Tibial nerve (tissue), 3 donors: ENCODE measurements at regions not wholly inside any gene's neighbourhood (a gene's known extent, or its start where the extent isn't known, plus 50 kb on each side); places are given as distances from the start of the nearest gene placed in this dataset.

Experiments used
- POLR2A ChIP-seq, 2 donors: fragments of 450-650 bp; IDR thresholded peaks; one replicate each; pipeline ENCODE4 v1.6.1; 2017; ENCODE audit warnings: antibody characterized with exemption in 2 of 2, mild to moderate bottlenecking in 2 of 2, moderate library complexity in 2 of 2
- TF ChIP-seq, protein P1 (sequence below), 5 experiments: fragments of 200-600 bp in 3 of 5; fragments of 450-650 bp in 2 of 5; sonication (generic) in 3 of 5; IDR thresholded peaks; one replicate each; pipeline ENCODE4 v1.5.1; 2016 to 2019; ENCODE audit warnings: antibody characterized with exemption in 5 of 5, mild to moderate bottlenecking in 3 of 5, moderate library complexity in 2 of 5

DNA sequence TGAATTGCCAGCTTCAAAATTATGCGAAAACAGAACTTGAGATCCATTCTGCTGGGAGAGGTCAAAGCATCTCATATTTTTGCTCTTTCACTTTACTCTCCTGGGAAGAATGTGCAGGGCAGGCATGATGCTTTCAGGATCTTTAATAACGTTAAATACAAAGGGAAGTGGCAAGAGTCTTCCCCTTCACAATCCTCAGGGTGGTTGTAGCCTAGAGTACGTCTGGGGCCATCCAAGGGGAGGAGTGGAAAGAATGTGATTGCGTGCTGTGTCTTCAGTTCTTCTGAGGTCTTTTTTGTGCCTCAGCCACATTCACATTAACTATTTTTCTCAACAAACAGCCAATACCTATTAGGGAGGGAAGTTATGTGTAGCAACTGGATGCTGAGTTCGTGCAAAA lies 207.3 kb downstream of the HGF start:
- TF ChIP-seq, protein P1, sequence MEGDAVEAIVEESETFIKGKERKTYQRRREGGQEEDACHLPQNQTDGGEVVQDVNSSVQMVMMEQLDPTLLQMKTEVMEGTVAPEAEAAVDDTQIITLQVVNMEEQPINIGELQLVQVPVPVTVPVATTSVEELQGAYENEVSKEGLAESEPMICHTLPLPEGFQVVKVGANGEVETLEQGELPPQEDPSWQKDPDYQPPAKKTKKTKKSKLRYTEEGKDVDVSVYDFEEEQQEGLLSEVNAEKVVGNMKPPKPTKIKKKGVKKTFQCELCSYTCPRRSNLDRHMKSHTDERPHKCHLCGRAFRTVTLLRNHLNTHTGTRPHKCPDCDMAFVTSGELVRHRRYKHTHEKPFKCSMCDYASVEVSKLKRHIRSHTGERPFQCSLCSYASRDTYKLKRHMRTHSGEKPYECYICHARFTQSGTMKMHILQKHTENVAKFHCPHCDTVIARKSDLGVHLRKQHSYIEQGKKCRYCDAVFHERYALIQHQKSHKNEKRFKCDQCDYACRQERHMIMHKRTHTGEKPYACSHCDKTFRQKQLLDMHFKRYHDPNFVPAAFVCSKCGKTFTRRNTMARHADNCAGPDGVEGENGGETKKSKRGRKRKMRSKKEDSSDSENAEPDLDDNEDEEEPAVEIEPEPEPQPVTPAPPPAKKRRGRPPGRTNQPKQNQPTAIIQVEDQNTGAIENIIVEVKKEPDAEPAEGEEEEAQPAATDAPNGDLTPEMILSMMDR (IDR thresholded peaks at IDR 0.05) = no peak
- no peak for TF ChIP-seq POLR2A (IDR thresholded peaks at IDR 0.05)
